Hepatocyte (in vitro differentiated cells): ENCODE measurements at regions not wholly inside any gene's neighbourhood (a gene's known extent, or its start where the extent isn't known, plus 50 kb on each side); places are given as distances from the start of the nearest gene placed in this dataset.
"Not testable (repeated sequence)": the region's sequence is repeated elsewhere in the genome, so short reads cannot be mapped to it uniquely, and the experiment has no call there.

Source experiments
- EZH2 ChIP-seq: fragments of 200-600 bp; sonication (generic); IDR thresholded peaks from 2 replicates; pipeline ENCODE4 v1.6.1; 2016; ENCODE audit warnings: antibody characterized with exemption, mild to moderate bottlenecking, borderline replicate concordance
- EZH2phosphoT487 ChIP-seq: fragments of 200-600 bp; sonication (generic); IDR thresholded peaks from one replicate; pipeline ENCODE4 v1.6.1; 2018; ENCODE audit warnings: antibody characterized with exemption, mild to moderate bottlenecking, low read depth, moderate library complexity; ENCODE audit not compliant: unreplicated experiment, severe bottlenecking
- TF ChIP-seq, protein P1 (sequence below): fragments of 200-600 bp; sonication (generic); IDR thresholded peaks from 2 replicates; pipeline ENCODE4 v1.5.1; 2016; ENCODE audit warnings: antibody characterized with exemption, mild to moderate bottlenecking; ENCODE audit not compliant: poor library complexity

DNA sequence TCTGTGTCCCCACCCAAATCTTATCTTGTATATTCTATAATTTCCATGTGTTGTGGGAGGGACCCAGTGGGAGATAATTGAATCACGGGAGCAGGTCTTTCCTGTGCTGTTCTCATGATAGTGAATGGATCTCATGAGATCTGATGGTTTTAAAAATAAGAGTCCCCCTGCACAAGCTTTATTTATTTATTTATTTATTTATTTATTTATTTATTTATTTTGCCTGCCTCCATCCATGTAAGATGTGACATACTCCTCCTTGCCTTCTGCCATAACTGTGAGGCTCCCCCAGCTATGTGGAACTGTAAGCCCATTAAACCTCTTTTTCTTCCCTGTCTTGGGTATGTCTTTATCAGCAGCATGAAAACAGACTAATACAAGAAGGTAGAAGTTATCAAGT, 579.1 kb upstream of the GRM3 start:
- TF ChIP-seq, protein P1, sequence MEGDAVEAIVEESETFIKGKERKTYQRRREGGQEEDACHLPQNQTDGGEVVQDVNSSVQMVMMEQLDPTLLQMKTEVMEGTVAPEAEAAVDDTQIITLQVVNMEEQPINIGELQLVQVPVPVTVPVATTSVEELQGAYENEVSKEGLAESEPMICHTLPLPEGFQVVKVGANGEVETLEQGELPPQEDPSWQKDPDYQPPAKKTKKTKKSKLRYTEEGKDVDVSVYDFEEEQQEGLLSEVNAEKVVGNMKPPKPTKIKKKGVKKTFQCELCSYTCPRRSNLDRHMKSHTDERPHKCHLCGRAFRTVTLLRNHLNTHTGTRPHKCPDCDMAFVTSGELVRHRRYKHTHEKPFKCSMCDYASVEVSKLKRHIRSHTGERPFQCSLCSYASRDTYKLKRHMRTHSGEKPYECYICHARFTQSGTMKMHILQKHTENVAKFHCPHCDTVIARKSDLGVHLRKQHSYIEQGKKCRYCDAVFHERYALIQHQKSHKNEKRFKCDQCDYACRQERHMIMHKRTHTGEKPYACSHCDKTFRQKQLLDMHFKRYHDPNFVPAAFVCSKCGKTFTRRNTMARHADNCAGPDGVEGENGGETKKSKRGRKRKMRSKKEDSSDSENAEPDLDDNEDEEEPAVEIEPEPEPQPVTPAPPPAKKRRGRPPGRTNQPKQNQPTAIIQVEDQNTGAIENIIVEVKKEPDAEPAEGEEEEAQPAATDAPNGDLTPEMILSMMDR, result not testable (repeated sequence)
- TF ChIP-seq EZH2phosphoT487, EZH2: not testable (repeated sequence)
